ENCODE measurements at regions not wholly inside any gene's neighbourhood (a gene's known extent, or its start where the extent isn't known, plus 50 kb on each side); places are given as distances from the start of the nearest gene placed in this dataset.

GRCh38 chr18:60110836-60111235, 211.0 kb downstream of the PMAIP1 start:
- TF ChIP-seq POLR2A (IDR thresholded peaks at IDR 0.05) (no peak), POLR2AphosphoS5 (IDR thresholded peaks at IDR 0.05) (no peak)

Measured in prostate gland (tissue), 1 donor.